ENCODE measurements at regions not wholly inside any gene's neighbourhood (a gene's known extent, or its start where the extent isn't known, plus 50 kb on each side); places are given as distances from the start of the nearest gene placed in this dataset.

GRCh38 chr11:42169191-42169590 lies 709.7 kb upstream of the LRRC4C start:
- no peak for TF ChIP-seq CTCF (conservative IDR thresholded peaks at IDR 0.05 in 1 of 2, IDR thresholded peaks at IDR 0.05 in 1 of 2; ENCODE audit: low read depth in 1 of 2, low read length in 2 of 2)
- TF ChIP-seq EZH2 (IDR thresholded peaks at IDR 0.05; ENCODE audit: low read length, missing control alignments), result no peak
